GM10266 (cell line): ENCODE measurements at regions not wholly inside any gene's neighbourhood (a gene's known extent, or its start where the extent isn't known, plus 50 kb on each side); places are given as distances from the start of the nearest gene placed in this dataset.
"Not testable (repeated sequence)": the region's sequence is repeated elsewhere in the genome, so short reads cannot be mapped to it uniquely, and the experiment has no call there.

Experiments
- DNase-seq: peaks from one replicate; pipeline ENCODE4 v3.0.0; 2012; ENCODE audit errors: extremely low spot score
- TF ChIP-seq, protein P1 (sequence below): IDR thresholded peaks from 2 replicates; pipeline ENCODE4 v1.5.1; 2012; ENCODE audit warnings: mild to moderate bottlenecking, low read depth; ENCODE audit not compliant: control insufficient read depth, insufficient read depth; ENCODE audit errors: missing control alignments

DNA sequence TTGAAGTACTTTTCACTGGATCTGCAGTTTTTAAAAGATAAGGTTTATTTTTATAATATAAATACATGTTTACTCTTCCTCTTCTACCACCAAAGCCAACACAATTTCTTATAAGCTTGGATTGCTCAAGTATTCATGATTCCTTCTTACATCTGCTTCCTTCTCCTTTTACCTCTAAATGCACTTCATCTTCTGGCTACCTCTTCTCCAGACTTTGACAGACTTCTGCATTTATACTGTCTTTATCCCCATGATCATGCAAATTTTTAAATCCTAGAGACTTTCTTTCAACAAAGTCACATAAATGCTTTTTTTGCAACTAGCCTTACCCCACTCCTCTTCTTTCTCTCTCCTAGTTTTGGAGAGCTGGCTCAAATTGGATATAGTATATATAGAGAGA is 142.9 kb downstream of the TFAP2B start:
- TF ChIP-seq, protein P1, sequence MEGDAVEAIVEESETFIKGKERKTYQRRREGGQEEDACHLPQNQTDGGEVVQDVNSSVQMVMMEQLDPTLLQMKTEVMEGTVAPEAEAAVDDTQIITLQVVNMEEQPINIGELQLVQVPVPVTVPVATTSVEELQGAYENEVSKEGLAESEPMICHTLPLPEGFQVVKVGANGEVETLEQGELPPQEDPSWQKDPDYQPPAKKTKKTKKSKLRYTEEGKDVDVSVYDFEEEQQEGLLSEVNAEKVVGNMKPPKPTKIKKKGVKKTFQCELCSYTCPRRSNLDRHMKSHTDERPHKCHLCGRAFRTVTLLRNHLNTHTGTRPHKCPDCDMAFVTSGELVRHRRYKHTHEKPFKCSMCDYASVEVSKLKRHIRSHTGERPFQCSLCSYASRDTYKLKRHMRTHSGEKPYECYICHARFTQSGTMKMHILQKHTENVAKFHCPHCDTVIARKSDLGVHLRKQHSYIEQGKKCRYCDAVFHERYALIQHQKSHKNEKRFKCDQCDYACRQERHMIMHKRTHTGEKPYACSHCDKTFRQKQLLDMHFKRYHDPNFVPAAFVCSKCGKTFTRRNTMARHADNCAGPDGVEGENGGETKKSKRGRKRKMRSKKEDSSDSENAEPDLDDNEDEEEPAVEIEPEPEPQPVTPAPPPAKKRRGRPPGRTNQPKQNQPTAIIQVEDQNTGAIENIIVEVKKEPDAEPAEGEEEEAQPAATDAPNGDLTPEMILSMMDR: no peak
- DNase-seq: no peak

DNA sequence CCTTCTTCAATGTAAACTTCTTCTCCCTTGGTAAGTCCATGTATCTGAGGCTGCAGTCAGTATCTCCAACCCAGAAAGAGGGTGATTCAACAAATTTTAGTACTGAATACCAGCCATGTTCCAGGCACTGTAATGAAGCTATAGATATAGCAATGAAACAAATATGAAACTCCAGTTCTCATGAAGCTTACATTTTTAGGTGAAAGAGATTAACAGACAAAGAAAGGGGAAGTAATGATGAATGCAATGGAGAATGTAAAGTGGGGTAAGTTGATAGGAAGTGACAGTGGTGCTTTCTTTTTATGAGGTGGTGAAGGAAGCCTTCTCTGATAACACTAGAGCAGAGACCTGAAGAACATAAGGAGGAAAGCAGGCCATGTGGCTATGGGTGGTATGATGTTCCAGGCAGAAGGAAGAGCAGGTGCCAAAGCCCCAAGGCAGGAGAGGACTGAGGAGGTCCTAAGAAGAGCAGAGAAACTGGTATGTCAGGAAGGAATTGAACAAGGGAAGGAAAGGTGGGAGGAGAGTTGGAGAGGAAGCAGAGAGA is 143.6 kb downstream of the TFAP2B start:
- DNase-seq: no peak
- TF ChIP-seq, protein P1: no peak

DNA sequence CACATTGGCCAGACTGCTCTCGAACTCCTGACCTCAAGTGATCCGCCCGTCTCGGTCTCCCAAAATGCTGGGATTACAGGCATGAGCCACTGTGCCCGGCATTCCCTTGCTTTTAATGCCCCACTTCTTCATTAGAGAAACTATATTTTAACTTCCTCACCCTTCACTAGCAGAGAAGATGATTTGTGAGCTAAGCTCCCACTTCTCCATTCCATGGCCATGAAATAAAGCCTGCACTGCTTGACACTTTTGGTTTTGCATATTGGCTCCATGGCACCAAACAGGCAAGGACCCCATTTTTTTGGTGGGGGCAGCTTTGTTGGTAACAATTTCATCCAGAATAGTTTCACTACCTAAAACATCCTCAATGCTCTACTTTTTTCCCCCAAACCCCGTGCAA is 145.3 kb downstream of the TFAP2B start:
- TF ChIP-seq, protein P1: no peak

DNA sequence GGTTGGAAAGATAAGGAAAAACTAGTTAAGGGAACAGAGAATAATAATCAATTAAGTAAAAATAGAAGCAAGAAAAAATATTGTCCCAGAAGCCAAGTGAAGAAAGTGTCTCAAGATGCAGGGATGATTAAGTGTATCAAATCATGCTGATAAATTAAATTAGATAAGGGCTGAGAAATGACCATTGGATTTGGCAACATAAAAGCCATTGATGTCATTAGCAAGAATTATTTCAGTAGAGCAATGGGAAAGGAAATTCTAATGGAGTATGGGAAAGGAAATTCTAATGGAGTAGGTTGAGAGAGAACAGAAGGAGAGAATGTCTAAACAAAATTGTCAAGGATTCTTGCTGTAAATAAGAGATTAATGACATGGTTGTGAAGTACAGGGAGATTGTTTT is 146.8 kb downstream of the TFAP2B start:
- DNase-seq: no peak
- TF ChIP-seq, protein P1: no peak

More for the DNA sequence above, 145.3 kb downstream of the TFAP2B start:
- DNase-seq: no peak

DNA sequence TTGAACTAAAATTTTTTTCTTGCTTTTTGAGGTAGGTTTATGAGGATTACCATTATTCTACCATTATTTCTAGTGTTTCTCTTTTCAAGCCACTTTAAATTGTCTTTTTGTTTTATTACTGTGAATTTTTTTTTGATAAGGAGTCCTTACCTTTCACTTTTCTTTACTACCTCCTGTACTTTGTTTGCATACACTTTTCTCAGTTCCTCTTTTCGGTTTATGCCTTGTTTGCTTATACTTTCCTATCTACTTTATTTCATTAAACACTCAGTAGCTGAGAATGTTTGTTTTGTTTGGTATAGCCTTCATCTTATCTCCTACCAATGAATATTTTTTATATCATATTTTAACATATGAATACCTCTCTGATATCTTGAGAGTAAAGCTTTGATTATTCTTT is 147.9 kb downstream of the TFAP2B start:
- TF ChIP-seq, protein P1: no peak
- peak; percentile 7 for DNase-seq

DNA sequence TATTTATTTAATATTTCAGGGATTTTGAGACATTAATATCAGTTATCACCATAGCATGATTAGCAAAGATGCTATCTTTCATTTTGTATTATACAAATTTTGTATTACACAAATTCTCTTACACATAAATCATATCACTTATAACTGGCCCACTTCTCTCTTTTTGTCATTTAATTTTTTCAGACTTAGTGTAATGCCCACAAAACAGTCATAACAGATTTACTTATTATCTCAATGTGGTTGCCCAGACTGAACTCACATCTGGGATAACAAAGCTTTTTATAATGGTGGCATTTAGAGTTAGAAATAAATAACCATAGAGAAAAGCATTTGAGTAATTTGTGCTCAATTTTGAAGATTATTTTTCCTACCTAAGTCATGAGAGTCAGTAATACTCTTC is 148.3 kb downstream of the TFAP2B start:
- TF ChIP-seq, protein P1: no peak
- no peak for DNase-seq

DNA sequence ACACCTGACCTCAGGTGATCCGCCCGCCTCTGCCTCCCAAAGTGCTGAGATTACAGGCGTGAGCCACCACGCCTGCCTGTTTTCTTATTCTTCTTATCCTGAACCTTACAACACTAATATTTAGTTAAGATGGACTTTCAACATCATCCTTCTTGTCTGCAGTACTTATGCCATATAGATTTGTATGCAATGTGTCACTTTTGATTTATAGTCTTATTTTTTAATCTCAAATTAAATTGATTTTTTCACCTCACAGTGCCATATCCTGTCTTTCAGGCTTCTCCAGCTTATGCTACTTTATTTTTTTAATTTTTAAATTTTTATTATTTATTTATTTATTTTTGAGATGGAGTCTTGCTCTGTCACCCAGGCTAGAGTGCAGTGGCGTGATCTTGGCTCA is 149.6 kb downstream of the TFAP2B start:
- not testable (repeated sequence) for DNase-seq

DNA sequence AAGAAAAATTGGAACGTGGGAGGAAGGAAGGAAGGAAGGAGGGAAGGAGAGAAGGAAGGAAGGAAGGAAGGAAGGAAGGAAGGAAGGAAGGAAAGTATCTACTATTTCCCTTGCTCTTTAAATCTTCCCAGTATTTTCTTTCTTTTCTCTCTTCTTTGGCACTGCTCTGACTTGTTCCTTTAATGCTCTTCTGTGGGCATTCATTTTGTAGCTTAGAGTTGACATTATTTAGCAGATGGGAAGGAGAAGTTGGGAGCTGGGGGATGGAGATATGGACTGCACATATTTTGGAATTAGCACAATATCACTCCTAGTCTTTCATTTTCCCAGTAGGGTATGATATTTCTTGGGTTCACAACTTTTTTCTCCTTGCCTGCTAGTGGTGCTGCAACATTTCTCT is 152.2 kb downstream of the TFAP2B start:
- DNase-seq: no peak
- TF ChIP-seq, protein P1: no peak
